CD8-positive, alpha-beta memory T cell (primary cell): ENCODE measurements at regions not wholly inside any gene's neighbourhood (a gene's known extent, or its start where the extent isn't known, plus 50 kb on each side); places are given as distances from the start of the nearest gene placed in this dataset.

Source experiments
- CTCF ChIA-PET: fragments of 350-600 bp; sonication (Branson Sonifier 250); formaldehyde crosslinking; loops from one replicate; lab custom pipeline; 2021; ENCODE audit warnings: antibody characterized with exemption; lab: Charles Lee
- POLR2A ChIA-PET: fragments of 350-600 bp; sonication (Branson Sonifier 250); formaldehyde crosslinking; loops from one replicate; lab custom pipeline; 2021; ENCODE audit warnings: antibody characterized with exemption; lab: Charles Lee
- DNase-seq, 5 donors: peaks; one replicate each; pipeline versions ENCODE4 v3.0.0 to v3.0.0-alpha.2; 2020 to 2022; ENCODE audit warnings: mixed read lengths in 1 of 5
- H3K27ac ChIP-seq: one replicate; pipeline ENCODE4 v1.7.0; 2013; ENCODE audit warnings: low read depth, mild to moderate bottlenecking, low read length, moderate library complexity
- H3K27me3 ChIP-seq: 2 replicates; pipeline ENCODE4 v1.7.0; 2013; ENCODE audit warnings: low read length, mild to moderate bottlenecking; ENCODE audit not compliant: insufficient read depth, poor library complexity, severe bottlenecking
- H3K36me3 ChIP-seq: 2 replicates; pipeline ENCODE4 v1.7.0; 2013; ENCODE audit warnings: mild to moderate bottlenecking, low read length, moderate library complexity; ENCODE audit not compliant: insufficient read depth
- H3K4me1 ChIP-seq: 2 replicates; pipeline ENCODE4 v1.7.0; 2013; ENCODE audit warnings: mild to moderate bottlenecking, low read length, moderate library complexity; ENCODE audit not compliant: insufficient read depth
- H3K4me3 ChIP-seq: 2 replicates; pipeline ENCODE4 v1.7.0; 2013; ENCODE audit warnings: mild to moderate bottlenecking, low read length
- H3K9me3 ChIP-seq: 2 replicates; pipeline ENCODE4 v1.7.0; 2013; ENCODE audit warnings: mild to moderate bottlenecking, low read length
- H3K27ac Mint-ChIP-seq, 8 donors: one replicate each; pipeline ENCODE4 v1.8.0; 2020 to 2021; ENCODE audit warnings: mixed read lengths in 8 of 8, mild to moderate bottlenecking in 6 of 8, inconsistent platforms in 3 of 8, moderate library complexity in 3 of 8
- H3K27me3 Mint-ChIP-seq, 2 donors: one replicate each; pipeline ENCODE4 v1.8.0; 2020 to 2021; ENCODE audit warnings: mixed read lengths in 2 of 2, mild to moderate bottlenecking in 1 of 2, moderate library complexity in 1 of 2
- H3K36me3 Mint-ChIP-seq, 3 donors: one replicate each; pipeline ENCODE4 v1.8.0; 2020 to 2021; ENCODE audit warnings: mixed read lengths in 3 of 3, inconsistent platforms in 1 of 3, mild to moderate bottlenecking in 1 of 3
- H3K4me1 Mint-ChIP-seq, 3 donors: one replicate each; pipeline ENCODE4 v1.8.0; 2020 to 2021; ENCODE audit warnings: mixed read lengths in 3 of 3, inconsistent platforms in 1 of 3, mild to moderate bottlenecking in 1 of 3
- H3K4me3 Mint-ChIP-seq, 7 donors: one replicate each; pipeline ENCODE4 v1.8.0; 2020 to 2021; ENCODE audit warnings: mixed read lengths in 7 of 7, mild to moderate bottlenecking in 6 of 7, moderate library complexity in 4 of 7, inconsistent platforms in 2 of 7
- H3K9me3 Mint-ChIP-seq, 5 donors: one replicate each; pipeline ENCODE4 v1.8.0; 2020 to 2022; ENCODE audit warnings: mixed read lengths in 5 of 5, mild to moderate bottlenecking in 3 of 5, moderate library complexity in 2 of 5, inconsistent platforms in 1 of 5

GRCh38 chr6:169009628-169010027, 244.0 kb downstream of the THBS2 start:
- no peak overlapping the region for H3K4me3 Mint-ChIP-seq
- ChIA-PET POLR2A (no interaction called here), CTCF (no interaction called here)
- peaks cover 0 to 5% of the 10 kb centered on the region in 2 donors for H3K27me3 Mint-ChIP-seq
- no peak overlapping the region for H3K27ac Mint-ChIP-seq
- H3K36me3 Mint-ChIP-seq, result no peaks in the 10 kb centered on the region
- no peak for DNase-seq
- peaks cover 0 to 3% (median 0%) of the 10 kb centered on the region in 5 donors for H3K9me3 Mint-ChIP-seq
- no peaks in the 10 kb centered on the region for H3K9me3 ChIP-seq
- no peak overlapping the region for H3K27ac ChIP-seq
- no peaks in the 10 kb centered on the region for H3K27me3 ChIP-seq
- H3K4me3 ChIP-seq, result no peak overlapping the region
- no peaks in the 10 kb centered on the region for H3K4me1 Mint-ChIP-seq
- no peaks in the 10 kb centered on the region for H3K4me1 ChIP-seq
- no peaks in the 10 kb centered on the region for H3K36me3 ChIP-seq

GRCh38 chr6:169008641-169009257, 244.9 kb downstream of the THBS2 start:
- no peak for DNase-seq
- no peaks in the 10 kb centered on the region for H3K36me3 ChIP-seq
- Mint-ChIP-seq H3K9me3 (peaks cover 0 to 3% (median 0%) of the 10 kb centered on the region in 5 donors), H3K27ac (no peak overlapping the region), H3K4me1 (no peaks in the 10 kb centered on the region), H3K27me3 (no peaks in the 10 kb centered on the region), H3K4me3 (no peak overlapping the region), H3K36me3 (no peaks in the 10 kb centered on the region)
- H3K27me3 ChIP-seq, result no peaks in the 10 kb centered on the region
- ChIA-PET CTCF (no interaction called here), POLR2A (no interaction called here)
- no peaks in the 10 kb centered on the region for H3K9me3 ChIP-seq
- no peaks in the 10 kb centered on the region for H3K4me1 ChIP-seq
- H3K4me3 ChIP-seq, result no peak overlapping the region
- H3K27ac ChIP-seq, result no peak overlapping the region

GRCh38 chr6:169005166-169005565, 248.5 kb downstream of the THBS2 start:
- H3K9me3 Mint-ChIP-seq, result no peaks in the 10 kb centered on the region
- H3K27me3 Mint-ChIP-seq, result no peaks in the 10 kb centered on the region
- no peak overlapping the region for H3K27ac Mint-ChIP-seq
- no peaks in the 10 kb centered on the region for H3K27me3 ChIP-seq
- no peak overlapping the region for H3K27ac ChIP-seq
- H3K4me3 Mint-ChIP-seq, result no peak overlapping the region
- ChIA-PET CTCF (no interaction called here), POLR2A (no interaction called here)
- no peaks in the 10 kb centered on the region for H3K36me3 Mint-ChIP-seq
- no peaks in the 10 kb centered on the region for H3K36me3 ChIP-seq
- no peak for DNase-seq
- H3K4me3 ChIP-seq, result no peak overlapping the region
- H3K4me1 ChIP-seq, result no peaks in the 10 kb centered on the region
- H3K9me3 ChIP-seq, result no peaks in the 10 kb centered on the region
- no peaks in the 10 kb centered on the region for H3K4me1 Mint-ChIP-seq

- H3K4me3 Mint-ChIP-seq, result no peak overlapping the region
- H3K4me1 ChIP-seq, result no peaks in the 10 kb centered on the region
- H3K27ac ChIP-seq, result no peak overlapping the region
- no peaks in the 10 kb centered on the region for H3K27me3 Mint-ChIP-seq
- H3K27me3 ChIP-seq, result no peaks in the 10 kb centered on the region
- H3K36me3 ChIP-seq, result no peaks in the 10 kb centered on the region
- no peak for DNase-seq
- H3K36me3 Mint-ChIP-seq, result no peaks in the 10 kb centered on the region
- H3K27ac Mint-ChIP-seq, result no peak overlapping the region
- no peaks in the 10 kb centered on the region for H3K9me3 ChIP-seq
- no peaks in the 10 kb centered on the region for H3K4me1 Mint-ChIP-seq
- H3K4me3 ChIP-seq, result no peak overlapping the region
- CTCF ChIA-PET, result no interaction called here
- POLR2A ChIA-PET, result no interaction called here
- no peaks in the 10 kb centered on the region for H3K9me3 Mint-ChIP-seq
Observed at GRCh38 chr6:169000022-169000421, 253.6 kb downstream of the THBS2 start.

- Mint-ChIP-seq H3K27ac (no peak overlapping the region), H3K4me3 (no peak overlapping the region), H3K27me3 (no peaks in the 10 kb centered on the region), H3K36me3 (no peaks in the 10 kb centered on the region), H3K4me1 (no peaks in the 10 kb centered on the region), H3K9me3 (no peaks in the 10 kb centered on the region)
- Histone ChIP-seq H3K36me3 (no peaks in the 10 kb centered on the region), H3K9me3 (no peaks in the 10 kb centered on the region), H3K27me3 (no peaks in the 10 kb centered on the region), H3K4me3 (no peak overlapping the region), H3K27ac (no peak overlapping the region), H3K4me1 (no peaks in the 10 kb centered on the region)
- ChIA-PET CTCF (no interaction called here), POLR2A (no interaction called here)
- DNase-seq, result no peak
Observed at GRCh38 chr6:168999392-168999791, 254.3 kb downstream of the THBS2 start.

GRCh38 chr6:168996356-168996625, 257.4 kb downstream of the THBS2 start:
- H3K4me3 ChIP-seq, result no peak overlapping the region
- Mint-ChIP-seq H3K36me3 (no peaks in the 10 kb centered on the region), H3K27ac (no peak overlapping the region), H3K27me3 (no peaks in the 10 kb centered on the region), H3K4me3 (no peak overlapping the region), H3K4me1 (no peaks in the 10 kb centered on the region), H3K9me3 (no peaks in the 10 kb centered on the region)
- ChIA-PET POLR2A (no interaction called here), CTCF (no interaction called here)
- H3K27ac ChIP-seq, result no peak overlapping the region
- H3K4me1 ChIP-seq, result no peaks in the 10 kb centered on the region
- no peaks in the 10 kb centered on the region for H3K36me3 ChIP-seq
- H3K9me3 ChIP-seq, result no peaks in the 10 kb centered on the region
- H3K27me3 ChIP-seq, result no peaks in the 10 kb centered on the region
- DNase-seq, result no peak

- H3K27ac ChIP-seq, result no peak overlapping the region
- ChIA-PET POLR2A (no interaction called here), CTCF (no interaction called here)
- H3K4me3 ChIP-seq, result no peak overlapping the region
- Mint-ChIP-seq H3K27me3 (no peaks in the 10 kb centered on the region), H3K36me3 (no peaks in the 10 kb centered on the region), H3K4me3 (no peak overlapping the region), H3K27ac (no peak overlapping the region), H3K9me3 (no peaks in the 10 kb centered on the region), H3K4me1 (no peaks in the 10 kb centered on the region)
- H3K36me3 ChIP-seq, result no peaks in the 10 kb centered on the region
- no peak for DNase-seq
- H3K4me1 ChIP-seq, result no peaks in the 10 kb centered on the region
- no peaks in the 10 kb centered on the region for H3K27me3 ChIP-seq
- H3K9me3 ChIP-seq, result no peaks in the 10 kb centered on the region
Observed at GRCh38 chr6:168995526-168996355, 257.9 kb downstream of the THBS2 start.

- no peaks in the 10 kb centered on the region for H3K36me3 ChIP-seq
- Mint-ChIP-seq H3K36me3 (no peaks in the 10 kb centered on the region), H3K4me3 (no peak overlapping the region), H3K4me1 (no peaks in the 10 kb centered on the region), H3K27me3 (no peaks in the 10 kb centered on the region), H3K27ac (no peak overlapping the region), H3K9me3 (no peaks in the 10 kb centered on the region)
- no peak overlapping the region for H3K27ac ChIP-seq
- no peaks in the 10 kb centered on the region for H3K4me1 ChIP-seq
- no peaks in the 10 kb centered on the region for H3K9me3 ChIP-seq
- CTCF ChIA-PET, result no interaction called here
- no peak for DNase-seq
- H3K4me3 ChIP-seq, result no peak overlapping the region
- no peaks in the 10 kb centered on the region for H3K27me3 ChIP-seq
- POLR2A ChIA-PET, result no interaction called here
Observed at GRCh38 chr6:168994956-168995355, 258.7 kb downstream of the THBS2 start.
